Right lobe of liver (tissue), 4 donors: ENCODE measurements at regions not wholly inside any gene's neighbourhood (a gene's known extent, or its start where the extent isn't known, plus 50 kb on each side); places are given as distances from the start of the nearest gene placed in this dataset.

Experiments
- CTCF ChIP-seq, 4 donors: fragments of 200-600 bp in 3 of 4; fragments of 450-650 bp in 1 of 4; IDR thresholded peaks; one replicate each; pipeline versions ENCODE4 v1.5.1 to v1.8.0; 2016 to 2022; ENCODE audit warnings: antibody characterized with exemption in 4 of 4, mild to moderate bottlenecking in 2 of 4
- POLR2A ChIP-seq: fragments of 450-650 bp; IDR thresholded peaks from one replicate; pipeline ENCODE4 v1.6.1; 2017; ENCODE audit warnings: antibody characterized with exemption, mild to moderate bottlenecking
- donor health status: DM: no; HTN: no; CAD: no.
- donor health status: DM: no; HTN: no; CAD: no.
- donor health status: DM: no; HTN: yes; CAD: no.

GRCh38 chr10:131744346-131744745, 156.5 kb upstream of the PPP2R2D start:
- TF ChIP-seq CTCF (IDR thresholded peaks at IDR 0.05) (no peak), POLR2A (no peak)
